Right lobe of liver (tissue), 4 donors: ENCODE measurements at regions not wholly inside any gene's neighbourhood (a gene's known extent, or its start where the extent isn't known, plus 50 kb on each side); places are given as distances from the start of the nearest gene placed in this dataset.

Source experiments
- POLR2A ChIP-seq: fragments of 450-650 bp; IDR thresholded peaks from one replicate; pipeline ENCODE4 v1.6.1; 2017; ENCODE audit warnings: antibody characterized with exemption, mild to moderate bottlenecking
- TF ChIP-seq, protein P1 (sequence below), 4 donors: fragments of 200-600 bp in 3 of 4; fragments of 450-650 bp in 1 of 4; IDR thresholded peaks; one replicate each; pipeline versions ENCODE4 v1.5.1 to v1.8.0; 2016 to 2022; ENCODE audit warnings: antibody characterized with exemption in 4 of 4, mild to moderate bottlenecking in 2 of 4
- donor health status: DM: no; HTN: no; CAD: no.
- donor health status: DM: no; HTN: no; CAD: no.
- donor health status: DM: no; HTN: yes; CAD: no.

- TF ChIP-seq, protein P1, sequence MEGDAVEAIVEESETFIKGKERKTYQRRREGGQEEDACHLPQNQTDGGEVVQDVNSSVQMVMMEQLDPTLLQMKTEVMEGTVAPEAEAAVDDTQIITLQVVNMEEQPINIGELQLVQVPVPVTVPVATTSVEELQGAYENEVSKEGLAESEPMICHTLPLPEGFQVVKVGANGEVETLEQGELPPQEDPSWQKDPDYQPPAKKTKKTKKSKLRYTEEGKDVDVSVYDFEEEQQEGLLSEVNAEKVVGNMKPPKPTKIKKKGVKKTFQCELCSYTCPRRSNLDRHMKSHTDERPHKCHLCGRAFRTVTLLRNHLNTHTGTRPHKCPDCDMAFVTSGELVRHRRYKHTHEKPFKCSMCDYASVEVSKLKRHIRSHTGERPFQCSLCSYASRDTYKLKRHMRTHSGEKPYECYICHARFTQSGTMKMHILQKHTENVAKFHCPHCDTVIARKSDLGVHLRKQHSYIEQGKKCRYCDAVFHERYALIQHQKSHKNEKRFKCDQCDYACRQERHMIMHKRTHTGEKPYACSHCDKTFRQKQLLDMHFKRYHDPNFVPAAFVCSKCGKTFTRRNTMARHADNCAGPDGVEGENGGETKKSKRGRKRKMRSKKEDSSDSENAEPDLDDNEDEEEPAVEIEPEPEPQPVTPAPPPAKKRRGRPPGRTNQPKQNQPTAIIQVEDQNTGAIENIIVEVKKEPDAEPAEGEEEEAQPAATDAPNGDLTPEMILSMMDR (IDR thresholded peaks at IDR 0.05) = no peak
- no peak for TF ChIP-seq POLR2A
These were observed 306.9 kb downstream of the CPS1 start for GRCh38 chr2:210863283-210863682.
